HG02623 (cell line): ENCODE measurements at regions not wholly inside any gene's neighbourhood (a gene's known extent, or its start where the extent isn't known, plus 50 kb on each side); places are given as distances from the start of the nearest gene placed in this dataset.
"Not testable (repeated sequence)": the region's sequence is repeated elsewhere in the genome, so short reads cannot be mapped to it uniquely, and the experiment has no call there.

Experiments
- ATAC-seq: cut with Tn5 transposase; IDR thresholded peaks from one replicate; pipeline ENCODE4 v1.9.1; 2021; ENCODE audit warnings: moderate library complexity; ENCODE audit not compliant: unreplicated experiment

DNA sequence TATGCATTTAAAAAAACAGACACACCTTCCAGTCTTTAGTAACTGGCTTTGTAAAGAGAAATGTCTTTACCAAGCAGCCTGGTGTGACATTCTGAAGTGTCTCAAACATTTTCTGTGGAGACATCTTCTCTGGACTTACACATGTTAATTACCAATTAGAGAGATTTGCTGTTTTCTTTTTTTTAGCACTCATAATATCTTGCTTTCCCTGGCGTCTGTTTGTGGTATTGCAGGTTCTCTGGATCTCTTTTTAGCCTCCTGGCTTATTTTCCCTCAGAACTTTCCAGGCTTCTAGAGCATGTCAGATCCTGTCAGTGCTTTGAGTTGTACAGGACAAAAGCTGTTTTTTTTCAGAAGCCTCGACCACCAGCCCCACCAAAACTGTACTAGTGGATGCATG, 92.5 kb downstream of the MSX2 start:
- ATAC-seq: no peak

DNA sequence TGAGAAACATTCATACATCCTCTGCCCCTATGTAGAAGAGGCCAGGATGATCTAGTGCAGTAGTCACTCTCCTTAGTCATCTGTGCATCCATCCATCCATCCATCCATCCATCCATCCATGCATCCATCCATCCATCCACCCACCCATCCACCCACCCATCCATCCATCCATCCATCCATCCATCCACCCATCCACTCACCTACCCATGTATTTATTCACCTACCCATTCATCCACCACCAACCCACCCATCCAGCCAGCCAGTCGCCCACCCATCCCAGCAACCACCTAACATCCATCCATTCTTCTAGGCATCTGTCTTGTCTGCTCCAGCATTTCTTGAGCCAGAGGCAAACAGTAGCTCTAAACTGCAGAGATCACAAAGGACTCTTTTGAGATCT, 87.1 kb downstream of the MSX2 start:
- ATAC-seq: no peak

DNA sequence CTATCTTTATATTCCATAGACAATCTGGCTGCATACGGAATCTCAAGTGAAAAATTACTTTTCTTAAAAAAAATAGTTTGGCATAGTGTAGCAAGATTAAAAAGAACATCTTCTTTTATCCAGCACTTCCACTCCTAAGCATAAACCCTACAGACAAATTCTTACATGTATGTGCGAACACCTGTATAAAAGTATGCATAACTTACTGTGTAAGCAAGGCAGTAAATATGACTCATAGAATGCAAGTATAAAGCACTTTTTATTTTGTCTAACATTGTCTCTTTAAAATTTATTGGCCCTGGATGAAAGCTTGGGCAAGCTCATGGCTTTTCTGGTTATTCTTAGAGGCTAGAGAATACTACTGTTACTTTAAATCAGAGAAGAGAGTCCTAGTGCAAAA, 86.4 kb downstream of the MSX2 start:
- ATAC-seq: no peak

DNA sequence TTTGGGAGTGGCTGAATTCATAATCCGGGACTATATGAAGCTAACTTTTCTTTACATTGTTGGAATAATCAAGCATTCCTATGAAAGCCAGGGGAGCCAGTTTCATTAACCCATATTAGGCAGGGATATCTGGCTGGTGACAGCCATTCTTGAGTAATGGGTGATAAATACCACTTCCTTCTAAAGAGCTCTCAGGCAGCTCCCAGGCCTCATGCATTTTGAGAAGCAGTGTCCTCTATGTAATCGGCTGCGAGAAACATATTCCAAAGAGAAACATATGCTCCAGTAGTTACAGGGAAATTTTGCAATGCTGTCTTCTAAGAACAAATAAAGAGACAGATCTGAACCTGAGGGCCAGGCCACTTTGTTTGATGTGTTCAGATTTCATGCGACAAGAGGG, 83.1 kb downstream of the MSX2 start:
- ATAC-seq: no peak

DNA sequence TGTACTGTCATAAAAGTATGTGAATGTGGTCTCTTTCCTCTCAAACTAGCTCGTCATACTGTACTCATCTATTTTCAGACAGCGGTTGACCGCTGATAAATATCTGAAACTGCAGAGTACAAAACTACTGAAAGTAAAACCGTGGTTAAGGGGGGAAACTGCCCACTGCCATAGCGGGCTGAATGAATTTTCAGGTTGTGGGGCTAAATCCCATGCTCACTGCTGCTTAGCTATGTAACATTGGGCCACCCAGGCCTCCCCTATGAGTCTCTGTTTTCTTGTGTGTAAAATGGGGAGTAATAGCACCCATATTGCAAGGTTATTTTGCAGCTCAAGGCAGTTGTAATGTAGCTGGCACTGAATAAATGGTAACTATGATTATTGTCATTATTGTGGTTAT, 82.3 kb downstream of the MSX2 start:
- no peak for ATAC-seq

DNA sequence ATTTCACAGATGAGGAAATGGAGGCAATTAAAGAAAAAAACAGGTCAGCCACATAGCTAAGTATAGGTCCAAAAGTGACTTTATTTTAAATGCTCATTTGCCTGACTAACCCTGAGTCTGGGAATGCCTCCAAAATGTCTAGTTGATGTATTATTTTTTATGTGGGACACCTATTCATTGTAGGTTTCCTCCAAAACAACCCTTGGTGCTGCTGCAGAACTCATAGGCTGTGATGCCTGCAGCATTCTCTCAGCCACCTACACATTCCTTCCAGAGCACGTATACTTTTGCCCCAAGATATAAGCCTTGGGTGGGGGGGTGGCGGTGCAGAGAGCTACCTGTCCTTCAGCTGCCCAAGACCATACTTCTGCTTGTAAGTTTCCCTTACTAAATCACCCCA, 77.4 kb downstream of the MSX2 start:
- ATAC-seq: no peak

DNA sequence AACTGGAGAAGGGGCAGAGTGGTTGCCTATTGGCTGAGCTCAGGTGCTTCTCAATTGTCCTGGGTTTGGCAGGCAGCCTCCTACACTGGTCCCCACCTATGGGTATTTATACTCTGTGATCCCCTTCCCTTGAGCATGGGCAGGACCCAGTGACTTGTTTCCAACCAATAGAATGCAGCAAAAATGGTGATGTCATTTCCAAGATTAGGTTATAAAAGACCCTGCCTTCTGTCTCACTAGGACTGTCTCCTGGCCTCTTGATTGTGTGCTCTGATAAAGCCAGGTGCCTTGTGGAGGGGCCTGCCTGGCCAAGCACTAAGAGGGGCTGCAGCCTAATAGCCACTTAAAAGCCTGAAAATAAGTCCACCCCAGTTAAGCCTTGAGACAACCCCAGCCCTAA, 76.1 kb downstream of the MSX2 start:
- ATAC-seq: no peak

DNA sequence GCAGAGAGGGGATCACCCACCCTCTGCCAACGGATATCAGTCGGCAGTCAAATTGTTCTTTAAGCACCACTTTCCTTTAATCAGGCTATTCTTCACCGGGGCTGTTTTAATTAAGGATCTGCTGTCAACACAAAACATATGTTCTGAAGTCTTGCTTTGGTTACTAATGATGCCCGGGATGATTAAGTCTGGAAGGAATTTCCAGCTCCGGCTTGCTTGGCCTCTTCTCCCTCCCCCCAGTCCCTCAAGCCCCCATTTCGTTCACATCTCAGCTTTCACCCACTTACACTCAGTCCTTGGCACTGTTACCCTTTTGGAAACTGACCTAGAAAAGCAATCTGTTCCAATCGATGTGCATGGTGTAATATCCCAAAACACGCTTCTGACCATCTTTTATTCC, 74.7 kb downstream of the MSX2 start:
- no peak for ATAC-seq

DNA sequence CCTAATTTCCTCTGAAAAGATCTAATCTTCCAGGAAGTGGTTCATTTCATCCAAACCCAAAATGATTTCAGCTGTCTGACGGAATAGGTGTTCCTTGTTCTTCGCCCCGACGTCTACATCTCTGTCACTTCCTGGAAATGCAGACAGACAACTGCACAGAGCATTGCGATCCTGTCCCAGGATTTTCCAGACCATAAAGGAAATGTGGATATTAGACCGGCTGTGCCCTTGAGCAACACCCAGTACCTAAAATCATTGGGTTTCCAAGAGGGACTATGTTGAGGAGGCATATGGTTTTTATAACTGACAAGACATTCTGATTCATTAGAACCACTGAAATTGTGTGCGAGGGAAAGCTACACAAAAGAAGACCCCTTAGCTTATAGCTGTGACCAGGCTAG, 74.2 kb downstream of the MSX2 start:
- no peak for ATAC-seq

DNA sequence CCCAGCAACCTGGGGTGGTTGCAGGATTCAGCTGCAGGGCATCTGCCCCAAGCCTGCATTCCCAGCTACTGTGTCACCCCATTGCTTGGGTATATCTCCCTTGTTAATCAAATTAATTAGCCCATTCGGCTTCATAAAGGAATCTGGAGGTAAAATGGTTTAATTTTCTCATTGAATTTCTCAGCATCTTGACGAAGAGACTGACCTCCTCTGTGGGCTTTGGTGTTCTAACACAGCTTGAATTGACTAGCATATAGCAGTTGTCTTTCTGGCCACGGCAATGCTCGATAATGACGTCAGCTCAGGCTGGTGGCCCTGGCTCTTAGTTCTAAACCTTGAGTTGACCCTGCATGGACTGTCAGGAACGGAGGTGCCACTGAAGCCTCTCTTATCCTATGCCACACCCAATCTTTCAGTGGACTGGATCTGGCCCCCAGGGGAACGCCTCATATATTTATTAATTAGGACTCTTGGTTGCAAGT, 72.4 kb downstream of the MSX2 start:
- ATAC-seq: no peak

DNA sequence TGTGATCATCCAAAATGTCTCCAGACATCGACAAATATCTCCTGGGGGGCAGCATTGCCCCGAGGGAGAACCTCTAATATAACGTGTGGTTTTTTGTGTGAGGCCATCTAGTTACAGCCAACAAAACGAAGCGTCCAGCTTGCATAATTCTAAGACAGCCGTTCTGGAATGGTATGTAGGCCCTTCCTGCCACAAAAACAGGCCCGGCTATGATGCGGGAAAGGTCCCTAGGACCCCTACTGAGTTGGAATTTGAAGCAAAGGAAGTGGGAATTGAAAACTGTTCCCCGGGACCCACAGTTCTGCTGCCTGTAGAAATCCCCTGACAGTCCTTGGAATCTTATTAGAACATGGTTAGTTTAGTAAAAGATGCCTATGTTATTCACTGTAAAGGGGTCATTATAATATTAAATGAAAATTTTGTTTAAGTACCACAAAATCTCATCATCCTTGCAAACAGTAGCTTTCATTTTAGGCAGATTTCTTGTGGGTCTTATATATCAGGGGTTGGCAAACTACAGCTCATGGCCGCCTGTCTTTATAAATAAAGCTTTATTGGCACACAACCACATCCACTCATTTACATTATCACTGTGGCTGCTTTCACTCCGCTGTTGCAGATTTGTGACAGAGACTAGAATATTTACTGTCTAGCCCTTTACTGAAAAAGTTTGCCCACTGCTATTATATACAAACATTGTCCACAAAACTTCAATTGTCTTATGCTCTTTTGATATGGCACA, 70.7 kb downstream of the MSX2 start:
- ATAC-seq: no peak

DNA sequence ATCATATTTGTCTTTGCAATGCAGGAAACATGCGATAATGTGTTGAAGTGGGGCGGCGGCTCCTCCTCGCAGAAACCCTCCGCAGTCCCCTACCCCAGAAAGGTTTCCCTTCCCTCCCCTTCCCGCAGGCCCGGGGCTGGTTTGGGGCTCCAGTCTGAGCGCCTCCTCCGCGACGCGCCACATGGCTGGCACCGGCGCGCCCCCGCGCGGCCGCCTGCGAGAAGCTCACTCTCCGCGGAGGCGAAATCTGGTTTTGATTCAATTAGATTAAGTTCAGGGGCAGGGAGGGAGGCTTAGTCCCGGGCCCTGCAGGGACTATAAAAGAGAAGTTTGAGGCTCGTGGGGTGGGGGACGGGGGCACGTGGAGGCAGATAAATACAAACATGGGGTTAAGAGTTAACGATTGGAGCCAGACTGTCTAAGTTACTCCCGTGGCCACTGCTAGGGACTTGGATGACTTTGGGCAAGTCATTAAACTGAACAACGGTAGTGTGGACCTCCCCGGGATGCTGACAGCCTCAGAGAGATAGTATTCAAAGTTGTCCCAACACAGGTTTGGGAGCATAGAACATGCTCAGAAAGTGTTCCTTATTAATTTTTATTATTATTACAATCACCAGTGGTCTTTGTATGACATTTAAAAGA, 69.4 kb downstream of the MSX2 start:
- peak; percentile 60 for ATAC-seq

DNA sequence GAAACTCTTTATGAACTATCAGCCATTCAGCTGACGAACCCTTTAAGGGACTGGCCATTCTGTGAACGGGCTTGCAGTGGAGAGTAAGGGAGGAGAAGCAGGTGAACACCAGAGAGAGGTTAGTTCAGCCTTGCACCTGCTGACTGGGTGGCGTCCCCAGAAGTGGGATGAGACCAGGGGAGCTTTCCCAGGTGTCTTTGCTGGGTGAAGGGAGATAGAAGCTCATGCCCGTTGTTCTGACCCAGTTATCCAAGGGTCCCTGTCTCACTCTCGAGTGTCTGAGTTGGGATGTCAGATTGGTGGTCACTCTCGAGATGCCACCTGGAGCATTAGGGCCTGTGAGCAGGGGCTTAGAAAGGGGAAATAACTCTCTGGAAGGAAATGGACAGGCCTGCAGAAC, 68.7 kb downstream of the MSX2 start:
- ATAC-seq: no peak

DNA sequence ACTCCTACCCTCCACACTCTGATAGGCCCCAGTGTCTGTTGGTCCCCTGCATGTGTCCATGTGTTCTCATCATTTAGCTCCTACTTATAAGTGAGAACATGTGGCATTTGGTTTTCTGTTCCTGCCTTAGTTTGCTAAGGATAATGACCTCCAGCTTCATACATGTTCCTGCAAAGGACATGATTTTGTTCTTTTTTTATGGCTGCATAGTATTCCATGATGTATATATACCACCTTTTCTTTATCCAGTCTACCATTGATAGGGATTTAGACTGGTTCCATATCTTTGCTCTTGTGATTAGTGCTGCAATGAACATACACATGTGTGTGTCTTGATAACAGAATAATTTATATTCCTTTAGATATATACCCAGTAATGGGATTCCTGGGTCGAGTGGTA, 67.9 kb downstream of the MSX2 start:
- ATAC-seq: not testable (repeated sequence)

DNA sequence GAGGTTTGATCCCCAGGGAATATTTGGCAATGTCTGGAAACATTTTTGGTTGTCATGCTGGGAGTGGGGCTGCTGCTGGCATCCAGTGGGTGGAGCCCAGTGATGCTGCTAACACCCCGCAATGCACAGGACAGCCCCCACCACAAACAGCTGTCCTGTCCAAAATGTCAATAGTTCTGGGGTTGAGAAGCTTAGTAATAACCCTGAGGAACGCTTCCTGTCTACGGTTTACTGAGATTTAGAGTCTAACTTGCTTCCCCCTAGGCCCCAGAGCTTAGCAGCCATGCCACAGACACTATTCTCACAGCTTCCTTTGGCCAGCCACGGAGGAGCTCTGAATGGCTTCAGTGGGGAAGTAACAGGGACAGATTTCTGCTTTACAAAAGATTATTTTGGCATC, 66.5 kb downstream of the MSX2 start:
- no peak for ATAC-seq

DNA sequence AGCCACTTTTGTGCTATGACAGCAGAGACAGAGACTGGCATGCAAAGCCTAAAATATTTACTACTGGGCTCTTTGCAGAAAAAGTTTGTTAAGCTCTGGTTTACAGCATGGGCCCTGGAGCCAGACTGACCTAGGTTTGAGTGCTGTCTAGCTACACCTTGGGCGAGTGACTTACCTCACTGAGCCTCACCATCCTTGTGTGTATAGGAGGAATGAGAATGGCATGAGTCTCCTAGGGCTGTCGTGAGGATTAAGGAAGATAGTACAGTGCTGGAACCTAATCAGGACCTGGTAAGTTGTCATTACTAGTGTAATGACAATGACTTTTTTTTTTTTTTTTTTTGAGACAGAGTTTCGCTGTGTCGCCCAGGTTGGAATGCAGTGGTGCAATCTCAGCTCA, 65.2 kb downstream of the MSX2 start:
- ATAC-seq: no peak

DNA sequence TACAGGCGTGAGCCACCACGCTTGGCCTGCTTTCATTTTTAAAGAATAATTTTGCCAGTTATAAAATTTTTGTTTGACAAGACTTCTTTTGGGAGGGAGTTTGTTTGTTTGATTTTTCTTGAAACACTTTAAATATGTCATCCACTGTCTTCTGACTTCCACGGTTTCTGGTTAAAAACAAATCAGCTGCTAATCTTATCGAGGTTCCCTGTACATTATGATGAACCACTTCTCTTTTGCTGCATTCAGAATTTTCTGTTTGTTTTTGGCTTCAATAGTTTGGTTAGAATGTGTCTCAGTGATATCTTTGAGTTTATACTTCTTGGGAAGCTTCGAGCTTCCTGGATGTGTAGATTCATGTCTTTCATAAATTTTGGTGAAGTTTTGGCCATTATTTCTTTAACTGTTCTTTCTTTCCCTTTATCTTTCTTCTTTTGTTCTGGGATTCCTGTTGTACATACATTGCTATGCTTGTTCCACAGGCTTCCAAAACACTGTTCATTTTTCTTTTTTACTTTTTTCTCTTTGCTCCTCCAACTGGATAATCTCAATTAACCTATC, 60.8 kb downstream of the MSX2 start:
- no peak for ATAC-seq
